Keratinocyte (primary cell): ENCODE measurements at regions not wholly inside any gene's neighbourhood (a gene's known extent, or its start where the extent isn't known, plus 50 kb on each side); places are given as distances from the start of the nearest gene placed in this dataset.

Experiments used
- DNase-seq: peaks from one replicate; pipeline ENCODE4 v3.0.0-alpha.2; 2011; ENCODE audit warnings: low read depth, missing footprints, low spot score
- FAIRE-seq: peaks from 2 replicates; lab custom pipeline; 2011; peaks lifted over from hg19 to GRCh38; lab: Jason Lieb, UNC
- H2AFZ ChIP-seq: 2 replicates; pipeline ENCODE4 v1.6.0; 2012; ENCODE audit warnings: low read length, control low read depth, inconsistent platforms; ENCODE audit not compliant: control insufficient read depth
- H3K27ac ChIP-seq: 2 replicates; pipeline ENCODE4 v1.5.1; 2011; ENCODE audit warnings: low read length; ENCODE audit not compliant: control insufficient read depth, insufficient read depth
- H3K27me3 ChIP-seq: 3 replicates; pipeline ENCODE4 v1.6.0; 2011; ENCODE audit warnings: low read length; ENCODE audit not compliant: control insufficient read depth, insufficient read depth; ENCODE audit errors: extremely low read depth
- H3K36me3 ChIP-seq, 2 experiments: 2 replicates in 1 of 2; 3 replicates in 1 of 2; pipeline ENCODE4 v1.5.1; 2011; ENCODE audit warnings: low read length in 2 of 2, mild to moderate bottlenecking in 1 of 2; ENCODE audit not compliant: control insufficient read depth in 2 of 2, insufficient read depth in 2 of 2; ENCODE audit errors: extremely low read depth in 1 of 2
- H3K4me1 ChIP-seq: 3 replicates; pipeline ENCODE4 v1.5.1; 2011; ENCODE audit warnings: low read length; ENCODE audit not compliant: control insufficient read depth, insufficient read depth; ENCODE audit errors: extremely low read depth
- H3K4me2 ChIP-seq: 3 replicates; pipeline ENCODE4 v1.6.0; 2011; ENCODE audit warnings: low read depth, low read length; ENCODE audit not compliant: control insufficient read depth, insufficient read depth; ENCODE audit errors: extremely low read depth
- H3K4me3 ChIP-seq, 3 experiments: fragments of 200-600 bp in 1 of 3; sonication (generic) in 1 of 3; 2 replicates in 2 of 3; 3 replicates in 1 of 3; pipeline ENCODE4 v1.5.1; 2011 to 2016; ENCODE audit warnings: low read length in 3 of 3, mild to moderate bottlenecking in 3 of 3, control low read depth in 2 of 3, inconsistent platforms in 1 of 3, low read depth in 1 of 3, mixed read lengths in 1 of 3, mixed run types in 1 of 3, moderate library complexity in 1 of 3; ENCODE audit not compliant: control insufficient read depth in 2 of 3, insufficient read depth in 2 of 3; ENCODE audit errors: extremely low read depth in 1 of 3
- H3K79me2 ChIP-seq: 2 replicates; pipeline ENCODE4 v1.6.0; 2012; ENCODE audit warnings: low read length; ENCODE audit not compliant: control insufficient read depth, insufficient read depth
- H3K9ac ChIP-seq: 3 replicates; pipeline ENCODE4 v1.6.0; 2011; ENCODE audit warnings: low read length; ENCODE audit not compliant: control insufficient read depth, insufficient read depth; ENCODE audit errors: extremely low read depth
- H3K9me1 ChIP-seq: 3 replicates; pipeline ENCODE4 v1.6.0; 2011; ENCODE audit warnings: low read length; ENCODE audit not compliant: control insufficient read depth, insufficient read depth; ENCODE audit errors: extremely low read depth
- H3K9me3 ChIP-seq: 2 replicates; pipeline ENCODE4 v1.5.1; 2012; ENCODE audit warnings: low read depth, low read length; ENCODE audit not compliant: control insufficient read depth
- H4K20me1 ChIP-seq: 3 replicates; pipeline ENCODE4 v1.6.0; 2011; ENCODE audit warnings: low read length; ENCODE audit not compliant: control insufficient read depth, insufficient read depth; ENCODE audit errors: extremely low read depth
- CTCF ChIP-seq, 3 experiments: IDR thresholded peaks in 1 of 3; conservative IDR thresholded peaks in 1 of 3; optimal IDR thresholded peaks in 1 of 3; 2 replicates in 2 of 3; 3 replicates in 1 of 3; pipeline versions ENCODE3 to v1.5.1; 2011; ENCODE audit warnings: low read length in 3 of 3, mild to moderate bottlenecking in 3 of 3, moderate library complexity in 2 of 3, control low read depth in 1 of 3, inconsistent platforms in 1 of 3; ENCODE audit not compliant: insufficient read depth in 2 of 3; ENCODE audit errors: extremely low read depth in 1 of 3
- EZH2 ChIP-seq: IDR thresholded peaks from one replicate; pipeline ENCODE4 v1.6.1; 2012; ENCODE audit warnings: inconsistent platforms, mild to moderate bottlenecking, low read length, moderate library complexity
- dilution Hi-C: fragments of 300-500 bp; cut with MboI; formaldehyde crosslinking; loops from one replicate; pipeline ENCODE4 v1.7.0; 2020; ENCODE audit warnings: low sequenced_read_pairs; ENCODE audit not compliant: extremely low pct_ligation_motif_present

- TF ChIP-seq CTCF (optimal IDR thresholded peaks at IDR 0.05 in 1 of 3, IDR thresholded peaks at IDR 0.05 in 1 of 3, conservative IDR thresholded peaks at IDR 0.05 in 1 of 3; ENCODE audit: extremely low read depth in 1 of 3, insufficient read depth in 2 of 3, low read length in 3 of 3) (no peak), EZH2 (no peak)
- Histone ChIP-seq H3K4me2 (no peak overlapping the region), H3K4me1 (no peaks in the 10 kb centered on the region), H3K9me1 (no peaks in the 10 kb centered on the region), H3K27me3 (no peaks in the 10 kb centered on the region), H3K36me3 (no peaks in the 10 kb centered on the region), H3K9me3 (no peaks in the 10 kb centered on the region), H4K20me1 (no peaks in the 10 kb centered on the region), H3K79me2 (no peaks in the 10 kb centered on the region), H3K9ac (no peak overlapping the region), H3K4me3 (no peak overlapping the region), H3K27ac (no peak overlapping the region), H2AFZ (no peak overlapping the region)
- DNase-seq (no peak), FAIRE-seq (no peak)
- dilution Hi-C loops, result no loop called here
These were observed 932.3 kb downstream of the METTL15 start for GRCh38 chr11:29040489-29040888.

- dilution Hi-C loops, result no loop called here
- Histone ChIP-seq H4K20me1 (no peaks in the 10 kb centered on the region), H2AFZ (no peak overlapping the region), H3K9ac (no peak overlapping the region), H3K79me2 (no peaks in the 10 kb centered on the region), H3K36me3 (no peaks in the 10 kb centered on the region), H3K4me1 (no peaks in the 10 kb centered on the region), H3K27ac (no peak overlapping the region), H3K27me3 (no peaks in the 10 kb centered on the region), H3K9me1 (no peaks in the 10 kb centered on the region), H3K4me3 (no peak overlapping the region), H3K9me3 (no peaks in the 10 kb centered on the region), H3K4me2 (no peak overlapping the region)
- FAIRE-seq (no peak), DNase-seq (no peak)
- TF ChIP-seq CTCF (optimal IDR thresholded peaks at IDR 0.05 in 1 of 3, IDR thresholded peaks at IDR 0.05 in 1 of 3, conservative IDR thresholded peaks at IDR 0.05 in 1 of 3; ENCODE audit: extremely low read depth in 1 of 3, insufficient read depth in 2 of 3, low read length in 3 of 3), result no peak
- no peak for TF ChIP-seq EZH2
These were observed 924.4 kb downstream of the METTL15 start for GRCh38 chr11:29032384-29033149.
